Mucosa of descending colon (tissue), 3 donors: ENCODE measurements at regions not wholly inside any gene's neighbourhood (a gene's known extent, or its start where the extent isn't known, plus 50 kb on each side); places are given as distances from the start of the nearest gene placed in this dataset.
A peak's percentile ranks its signal among the peaks of the same experiment; 100 is the strongest.

Experiments used
- ATAC-seq: fragments of 200-7000 bp; cut with Tn5 transposase; one replicate; pipeline ENCODE4 v1.9.1; 2020; ENCODE audit warnings: mild to moderate bottlenecking, moderate library complexity
- DNase-seq, 3 donors: peaks; one replicate each; pipeline ENCODE4 v3.0.0-alpha.2; 2020
- H3K36me3 ChIP-seq: fragments of 200-600 bp; one replicate; pipeline ENCODE4 v1.8.0; 2021; ENCODE audit warnings: low read depth, mild to moderate bottlenecking
- H3K4me1 ChIP-seq: fragments of 200-600 bp; one replicate; pipeline ENCODE4 v1.8.0; 2021; ENCODE audit warnings: low read depth, mild to moderate bottlenecking
- H3K4me3 ChIP-seq: fragments of 200-600 bp; one replicate; pipeline ENCODE4 v1.8.0; 2021; ENCODE audit warnings: mild to moderate bottlenecking
- H3K9me3 ChIP-seq: fragments of 200-600 bp; one replicate; pipeline ENCODE4 v1.8.0; 2021; ENCODE audit warnings: mild to moderate bottlenecking
- intact Hi-C, 2 donors: fragments of 100-400 bp; cut with DNase I in 1 of 2; cut with micrococcal nuclease in 1 of 2; formaldehyde crosslinking; loops; one replicate each; pipeline versions ENCODE4 v1.11.0 to v1.11.1; 2022; cut with DNase I, micrococcal nuclease
- TF ChIP-seq, protein P1 (sequence below): fragments of 200-600 bp; IDR thresholded peaks from one replicate; pipeline ENCODE4 v1.8.0; 2022; ENCODE audit warnings: antibody characterized with exemption, mild to moderate bottlenecking
- donor health status: DM: no; HTN: no; CAD: no; lungs with moderate emphysema.
- donor health status: DM: no; HTN: no; CAD: no.
- donor health status: DM: no; HTN: yes; CAD: no.

- Histone ChIP-seq H3K4me1 (no peaks in the 10 kb centered on the region), H3K9me3 (peaks cover 10% of the 10 kb centered on the region), H3K4me3 (no peak overlapping the region), H3K36me3 (no peaks in the 10 kb centered on the region)
- intact Hi-C loops = no loop called here
- TF ChIP-seq, protein P1, sequence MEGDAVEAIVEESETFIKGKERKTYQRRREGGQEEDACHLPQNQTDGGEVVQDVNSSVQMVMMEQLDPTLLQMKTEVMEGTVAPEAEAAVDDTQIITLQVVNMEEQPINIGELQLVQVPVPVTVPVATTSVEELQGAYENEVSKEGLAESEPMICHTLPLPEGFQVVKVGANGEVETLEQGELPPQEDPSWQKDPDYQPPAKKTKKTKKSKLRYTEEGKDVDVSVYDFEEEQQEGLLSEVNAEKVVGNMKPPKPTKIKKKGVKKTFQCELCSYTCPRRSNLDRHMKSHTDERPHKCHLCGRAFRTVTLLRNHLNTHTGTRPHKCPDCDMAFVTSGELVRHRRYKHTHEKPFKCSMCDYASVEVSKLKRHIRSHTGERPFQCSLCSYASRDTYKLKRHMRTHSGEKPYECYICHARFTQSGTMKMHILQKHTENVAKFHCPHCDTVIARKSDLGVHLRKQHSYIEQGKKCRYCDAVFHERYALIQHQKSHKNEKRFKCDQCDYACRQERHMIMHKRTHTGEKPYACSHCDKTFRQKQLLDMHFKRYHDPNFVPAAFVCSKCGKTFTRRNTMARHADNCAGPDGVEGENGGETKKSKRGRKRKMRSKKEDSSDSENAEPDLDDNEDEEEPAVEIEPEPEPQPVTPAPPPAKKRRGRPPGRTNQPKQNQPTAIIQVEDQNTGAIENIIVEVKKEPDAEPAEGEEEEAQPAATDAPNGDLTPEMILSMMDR = no peak
- ATAC-seq (no peak), DNase-seq (no peak)
Observed at GRCh38 chr5:56616454-56617160, 198.7 kb upstream of the MAP3K1 start.

DNA sequence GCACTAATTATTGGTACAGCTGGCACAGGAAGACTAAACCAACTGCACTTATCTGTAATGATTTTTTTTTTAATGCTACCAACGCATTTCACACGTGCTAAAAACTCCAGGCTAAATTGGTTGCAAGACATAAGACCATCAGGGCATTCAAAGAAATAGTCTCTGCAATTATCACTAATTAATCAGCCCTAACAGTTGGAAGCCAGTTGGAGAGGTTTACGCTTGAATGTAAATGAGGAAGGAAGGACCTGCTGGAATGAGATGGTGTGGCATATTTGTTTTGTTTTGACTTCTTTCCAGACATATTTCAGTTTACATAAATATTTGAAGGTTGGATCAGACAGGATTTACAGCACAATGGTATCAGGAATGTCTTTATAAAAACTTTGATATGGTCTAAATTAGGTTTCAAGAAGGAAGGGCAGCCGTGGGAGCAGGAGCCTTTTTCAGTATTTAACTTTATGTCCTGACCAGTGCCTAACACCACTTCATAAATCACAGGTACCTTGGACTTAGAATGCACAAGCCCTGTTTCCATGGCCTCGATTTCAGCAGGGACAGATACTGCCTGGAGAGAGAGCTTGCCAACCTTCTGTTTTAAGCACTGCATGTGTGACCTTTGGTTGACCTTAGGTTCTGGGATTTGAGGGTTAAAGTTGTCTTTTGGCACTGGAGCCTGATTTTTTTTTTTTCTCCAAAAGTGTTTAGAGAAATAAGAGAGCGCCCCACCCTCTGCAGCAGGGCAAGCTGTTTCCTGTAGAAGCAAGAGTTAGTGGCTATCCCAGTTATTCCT, 199.8 kb upstream of the MAP3K1 start:
- H3K9me3 ChIP-seq = peaks cover 10% of the 10 kb centered on the region
- ATAC-seq (no peak), DNase-seq (no peak)
- H3K4me3 ChIP-seq = no peak overlapping the region
- intact Hi-C loops = no loop called here
- H3K4me1 ChIP-seq = no peaks in the 10 kb centered on the region
- no peaks in the 10 kb centered on the region for H3K36me3 ChIP-seq
- TF ChIP-seq, protein P1 = no peak

- intact Hi-C loops = no loop called here
- Histone ChIP-seq H3K4me3 (no peak overlapping the region), H3K4me1 (peaks cover 2% of the 10 kb centered on the region), H3K36me3 (no peaks in the 10 kb centered on the region), H3K9me3 (peaks cover 3% of the 10 kb centered on the region)
- DNase-seq (no peak), ATAC-seq (peak; percentile 54)
- TF ChIP-seq, protein P1 = no peak
Observed at GRCh38 chr5:56612759-56613158, 202.6 kb upstream of the MAP3K1 start.

GRCh38 chr5:56612353-56612752, 203.0 kb upstream of the MAP3K1 start:
- TF ChIP-seq, protein P1 = no peak
- ATAC-seq (no peak), DNase-seq (no peak)
- Histone ChIP-seq H3K36me3 (no peaks in the 10 kb centered on the region), H3K4me1 (peaks cover 2% of the 10 kb centered on the region), H3K9me3 (no peaks in the 10 kb centered on the region), H3K4me3 (no peak overlapping the region)
- intact Hi-C loops = no loop called here

DNA sequence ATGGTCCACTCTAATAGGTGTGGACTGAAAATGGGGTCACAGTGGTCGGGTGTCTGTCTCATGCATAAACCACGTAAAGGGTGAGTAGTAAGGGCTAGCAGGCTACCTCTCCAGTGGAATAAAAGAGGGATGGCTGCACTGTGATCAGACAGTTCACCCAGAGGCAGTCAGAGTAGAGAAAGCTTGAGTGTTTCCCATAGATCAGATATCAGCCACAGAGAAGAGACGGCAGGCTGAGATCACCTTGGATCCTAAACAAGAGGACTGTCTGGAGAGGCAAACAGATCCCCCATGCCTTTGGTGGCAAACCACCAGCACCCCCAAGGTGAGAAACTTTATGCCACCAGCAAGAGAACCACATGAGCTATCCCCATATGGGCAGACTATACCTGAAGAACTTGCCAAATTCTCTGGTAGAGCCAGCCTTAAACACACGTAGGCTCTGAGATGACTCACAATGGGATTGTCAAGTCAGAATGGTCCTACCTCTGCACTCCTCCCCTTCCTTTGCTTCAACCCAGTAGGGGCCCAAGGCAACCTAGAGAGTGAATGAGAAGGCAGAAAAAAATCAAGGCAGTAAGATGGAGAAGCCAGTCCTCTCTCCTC, 205.2 kb upstream of the MAP3K1 start:
- ATAC-seq = no peak
- TF ChIP-seq, protein P1 = no peak
- no peak for DNase-seq
- Histone ChIP-seq H3K9me3 (no peaks in the 10 kb centered on the region), H3K4me1 (peaks cover 2% of the 10 kb centered on the region), H3K36me3 (no peaks in the 10 kb centered on the region), H3K4me3 (no peak overlapping the region)
- intact Hi-C loops = no loop called here
